ENCODE measurements at regions not wholly inside any gene's neighbourhood (a gene's known extent, or its start where the extent isn't known, plus 50 kb on each side); places are given as distances from the start of the nearest gene placed in this dataset.

- no peak for TF ChIP-seq CTCF (conservative IDR thresholded peaks at IDR 0.05)
- H3K27ac ChIP-seq = no peak overlapping the region
Observed at GRCh38 chr2:217124050-217124449, 264.2 kb upstream of the TNP1 start.

- no peak overlapping the region for H3K27ac ChIP-seq
- no peak for TF ChIP-seq CTCF (conservative IDR thresholded peaks at IDR 0.05)
Observed at GRCh38 chr2:217121565-217121964, 261.7 kb upstream of the TNP1 start.

- TF ChIP-seq CTCF (conservative IDR thresholded peaks at IDR 0.05) = no peak
- H3K27ac ChIP-seq = no peak overlapping the region
Observed at GRCh38 chr2:217120429-217120828, 260.6 kb upstream of the TNP1 start.

- TF ChIP-seq CTCF (conservative IDR thresholded peaks at IDR 0.05) = no peak
- no peak overlapping the region for H3K27ac ChIP-seq
Observed at GRCh38 chr2:217118559-217119284, 258.9 kb upstream of the TNP1 start.

- no peak for TF ChIP-seq CTCF (conservative IDR thresholded peaks at IDR 0.05)
- no peak overlapping the region for H3K27ac ChIP-seq
Observed at GRCh38 chr2:217117523-217117922, 257.7 kb upstream of the TNP1 start.

GRCh38 chr2:217116610-217117009, 256.7 kb upstream of the TNP1 start:
- no peak for TF ChIP-seq CTCF (conservative IDR thresholded peaks at IDR 0.05)
- H3K27ac ChIP-seq = no peak overlapping the region

- TF ChIP-seq CTCF (conservative IDR thresholded peaks at IDR 0.05) = no peak
- no peak overlapping the region for H3K27ac ChIP-seq
Observed at GRCh38 chr2:217114117-217114516, 254.3 kb upstream of the TNP1 start.
